GM12874 (cell line): ENCODE measurements at regions not wholly inside any gene's neighbourhood (a gene's known extent, or its start where the extent isn't known, plus 50 kb on each side); places are given as distances from the start of the nearest gene placed in this dataset.

Experiments
- CTCF ChIP-seq: IDR thresholded peaks from 2 replicates; pipeline ENCODE4 v1.5.1; 2011; ENCODE audit warnings: low read depth, mild to moderate bottlenecking, control low read depth, low read length, moderate library complexity; ENCODE audit not compliant: insufficient read depth

GRCh38 chr11:97028836-97029406, 639.1 kb downstream of the JRKL start:
- no peak for TF ChIP-seq CTCF

GRCh38 chr11:97033178-97033577, 643.4 kb downstream of the JRKL start:
- no peak for TF ChIP-seq CTCF

GRCh38 chr11:97048481-97048880, 658.7 kb downstream of the JRKL start:
- no peak for TF ChIP-seq CTCF

GRCh38 chr11:97060184-97060583, 670.4 kb downstream of the JRKL start:
- TF ChIP-seq CTCF = no peak

- no peak for TF ChIP-seq CTCF
Observed at GRCh38 chr11:97069160-97069559, 679.3 kb downstream of the JRKL start.

GRCh38 chr11:97072420-97072819, 682.6 kb downstream of the JRKL start:
- no peak for TF ChIP-seq CTCF

- no peak for TF ChIP-seq CTCF
Observed at GRCh38 chr11:97078443-97078842, 688.6 kb downstream of the JRKL start.
